ENCODE measurements at regions not wholly inside any gene's neighbourhood (a gene's known extent, or its start where the extent isn't known, plus 50 kb on each side); places are given as distances from the start of the nearest gene placed in this dataset.
"Not testable (repeated sequence)": the region's sequence is repeated elsewhere in the genome, so short reads cannot be mapped to it uniquely, and the experiment has no call there.

DNA sequence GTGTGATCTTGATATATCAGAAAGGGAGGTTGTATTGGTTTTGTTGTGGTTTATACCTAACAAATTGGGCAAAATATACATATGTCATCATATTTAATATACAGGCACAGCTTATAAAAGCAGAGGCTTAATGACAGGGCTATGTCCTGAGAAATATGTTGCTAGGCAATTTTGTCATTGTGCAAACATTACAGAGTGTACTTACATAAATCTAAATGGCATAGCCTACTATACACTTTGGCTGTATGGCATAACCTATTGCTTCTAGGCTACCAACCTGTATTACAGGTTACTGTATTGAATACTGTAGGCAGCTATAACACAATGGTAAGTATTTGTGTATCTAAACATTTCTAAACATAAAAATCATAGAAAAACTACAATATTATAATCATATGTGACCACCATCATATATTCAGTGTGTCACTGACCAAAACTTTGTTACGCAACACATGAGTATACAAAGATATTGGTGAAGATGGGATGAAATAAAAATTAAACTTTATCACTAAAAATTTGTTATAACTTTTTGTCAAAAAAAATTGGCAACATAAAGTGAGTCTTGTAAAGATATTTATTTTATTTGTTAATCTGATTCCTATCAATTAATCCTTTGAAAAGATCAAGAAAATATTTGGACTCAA is 414.0 kb upstream of the HS3ST1 start:
- DNase-seq (ENCODE audit: low read depth), result no peak

DNA sequence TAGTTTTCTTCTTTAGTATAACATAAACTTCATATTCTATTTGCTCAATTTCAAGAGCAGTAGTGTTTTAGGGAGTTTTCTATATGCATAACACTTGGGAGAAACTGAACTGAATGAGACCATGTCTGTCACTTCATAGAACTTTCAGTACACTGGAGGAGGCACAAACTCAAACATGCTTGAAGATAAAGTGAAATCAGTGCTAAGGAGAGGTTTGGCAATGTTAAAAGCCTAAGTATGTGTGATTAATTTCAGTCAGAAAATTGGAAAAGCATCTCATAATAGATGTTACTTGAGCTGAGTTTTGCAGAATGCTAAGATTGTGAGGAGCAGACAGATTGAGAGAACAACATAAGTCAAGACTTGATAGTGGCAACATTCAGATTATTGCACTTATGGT is 411.2 kb upstream of the HS3ST1 start:
- DNase-seq (ENCODE audit: low read depth), result no peak

DNA sequence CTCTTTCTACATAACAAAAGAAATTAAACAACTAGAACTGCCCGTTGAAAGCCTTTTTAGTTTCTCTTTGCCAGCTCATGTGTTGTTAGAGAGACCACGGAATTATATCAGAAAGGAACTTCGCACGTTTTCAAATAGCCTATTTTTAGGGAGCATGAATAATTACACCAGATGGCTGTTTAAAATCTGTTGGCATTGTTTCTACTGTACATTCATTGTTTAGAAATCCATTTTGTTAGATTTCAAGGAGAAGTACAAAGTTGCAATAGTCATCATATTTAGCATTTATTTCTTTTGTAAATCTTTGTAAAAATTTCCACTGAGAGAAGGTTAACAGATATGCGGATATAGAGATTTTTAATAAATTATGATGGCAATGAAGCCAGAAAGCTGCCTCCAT is 403.0 kb upstream of the HS3ST1 start:
- no peak for DNase-seq (ENCODE audit: low read depth)

DNA sequence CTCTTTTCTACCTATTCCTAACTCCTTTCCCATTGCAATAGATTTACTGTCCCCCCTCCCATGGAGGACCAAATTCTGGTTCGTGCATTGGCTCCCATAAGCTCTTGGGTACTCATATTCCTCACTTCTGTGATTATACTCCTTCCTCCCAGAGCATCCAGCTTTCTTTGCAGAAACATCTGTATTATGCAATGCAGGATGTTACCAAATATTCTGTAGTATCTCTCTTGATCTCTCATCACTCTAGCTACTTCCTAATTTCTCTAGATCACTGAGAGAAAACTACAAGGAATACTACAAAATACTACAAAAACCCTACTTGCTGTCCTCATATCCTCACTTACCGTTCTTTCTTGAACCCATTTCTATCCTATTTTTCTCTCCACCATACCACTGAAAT is 395.9 kb upstream of the HS3ST1 start:
- DNase-seq (ENCODE audit: low read depth), result no peak

- no peak for DNase-seq (ENCODE audit: low read depth)
These were observed 393.2 kb upstream of the HS3ST1 start for GRCh38 chr4:11821772-11822430.

GRCh38 chr4:11817088-11817487 is 388.4 kb upstream of the HS3ST1 start:
- no peak for DNase-seq (ENCODE audit: low read depth)

DNA sequence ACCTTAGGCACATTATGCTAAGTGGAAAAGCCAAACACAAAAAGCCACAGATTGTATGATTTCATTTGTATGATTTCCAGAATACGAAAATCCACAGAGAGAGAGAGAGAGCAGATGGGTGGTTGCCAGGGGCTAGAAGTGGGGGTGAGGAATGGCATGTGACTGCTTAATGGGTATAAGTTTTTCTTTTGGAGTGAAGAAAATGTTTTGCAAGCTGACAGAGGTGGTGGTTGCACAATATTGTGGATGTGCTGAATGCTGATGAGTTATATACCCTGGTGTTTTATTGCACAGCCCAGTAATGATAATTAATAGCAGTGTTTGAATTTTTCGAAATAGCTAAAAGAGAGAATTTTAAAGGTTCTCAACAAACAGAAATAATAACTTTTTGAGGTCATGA is 386.1 kb upstream of the HS3ST1 start:
- DNase-seq (ENCODE audit: low read depth), result peak; percentile 46

- DNase-seq (ENCODE audit: low read depth), result no peak
These were observed 385.3 kb upstream of the HS3ST1 start for GRCh38 chr4:11813951-11814446.

- not testable (repeated sequence) for DNase-seq (ENCODE audit: low read depth)
These were observed 382.8 kb upstream of the HS3ST1 start for GRCh38 chr4:11811521-11811920.

DNA sequence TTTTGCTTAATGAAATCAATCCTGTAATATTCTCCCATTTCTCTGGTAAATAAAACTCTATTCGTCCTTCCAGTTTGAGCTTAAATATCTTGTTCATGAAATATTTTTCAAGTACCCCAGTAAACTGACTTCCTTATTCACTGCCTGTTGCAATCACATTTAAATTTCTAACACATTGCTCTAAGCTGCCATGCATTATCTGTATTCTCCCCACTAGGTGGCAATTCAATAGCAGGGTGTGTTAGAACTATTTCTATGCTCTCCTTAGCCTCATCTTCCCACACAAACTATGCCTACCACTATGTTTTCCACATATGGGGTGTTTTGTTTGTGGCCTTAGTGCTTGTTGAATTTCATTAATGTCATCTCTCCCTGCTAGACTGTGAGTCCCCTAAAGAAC is 377.1 kb upstream of the HS3ST1 start:
- DNase-seq (ENCODE audit: low read depth), result peak; percentile 30

- no peak for DNase-seq (ENCODE audit: low read depth)
These were observed 373.1 kb upstream of the HS3ST1 start for GRCh38 chr4:11801466-11802446.

GRCh38 chr4:11799196-11799595 is 370.5 kb upstream of the HS3ST1 start:
- no peak for DNase-seq (ENCODE audit: low read depth)

GRCh38 chr4:11791797-11792196 is 363.1 kb upstream of the HS3ST1 start:
- no peak for DNase-seq (ENCODE audit: low read depth)

- DNase-seq (ENCODE audit: low read depth), result no peak
These were observed 361.5 kb upstream of the HS3ST1 start for GRCh38 chr4:11790230-11790629.

DNA sequence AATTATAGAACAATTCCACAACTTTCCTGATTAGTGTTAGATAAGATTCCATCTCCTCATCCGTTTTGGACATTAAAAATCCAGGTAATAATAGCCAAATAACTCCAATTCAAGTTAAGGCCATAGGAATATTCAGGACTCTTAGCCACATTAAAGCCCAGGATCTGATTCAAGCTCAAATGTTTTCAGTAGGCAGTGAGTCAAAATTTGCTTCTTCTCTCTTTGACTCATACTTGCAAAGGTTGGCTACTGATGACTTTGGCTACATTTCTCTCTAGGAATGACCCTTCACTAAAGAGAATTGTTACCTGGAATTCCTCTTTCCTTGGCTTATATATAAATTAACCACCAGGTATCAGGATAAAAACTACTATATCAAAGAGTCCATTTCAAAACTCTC is 354.9 kb upstream of the HS3ST1 start:
- DNase-seq (ENCODE audit: low read depth), result no peak

GRCh38 chr4:11782859-11783258 is 354.2 kb upstream of the HS3ST1 start:
- no peak for DNase-seq (ENCODE audit: low read depth)

GRCh38 chr4:11777447-11777846 is 348.8 kb upstream of the HS3ST1 start:
- no peak for DNase-seq (ENCODE audit: low read depth)

DNA sequence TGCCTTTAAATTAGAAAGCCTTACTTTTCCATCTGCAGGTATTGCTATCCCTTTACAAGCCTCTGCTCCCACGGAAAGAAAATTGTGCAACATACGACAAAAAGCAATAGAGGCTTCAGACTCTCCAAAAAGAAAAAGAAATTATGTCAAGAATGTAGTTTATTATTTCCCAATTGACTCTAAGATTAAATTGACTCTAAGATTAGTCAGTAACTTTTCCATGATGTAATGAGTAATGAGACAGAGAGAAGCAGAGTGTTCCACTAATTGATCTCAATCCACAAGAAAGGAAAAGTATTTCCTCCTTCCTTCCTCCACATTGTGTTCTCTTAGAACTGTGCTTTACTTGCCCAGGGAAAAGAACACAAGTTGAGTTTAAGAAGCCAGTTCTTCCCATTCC is 345.7 kb upstream of the HS3ST1 start:
- peak; percentile 46 for DNase-seq (ENCODE audit: low read depth)

DNA sequence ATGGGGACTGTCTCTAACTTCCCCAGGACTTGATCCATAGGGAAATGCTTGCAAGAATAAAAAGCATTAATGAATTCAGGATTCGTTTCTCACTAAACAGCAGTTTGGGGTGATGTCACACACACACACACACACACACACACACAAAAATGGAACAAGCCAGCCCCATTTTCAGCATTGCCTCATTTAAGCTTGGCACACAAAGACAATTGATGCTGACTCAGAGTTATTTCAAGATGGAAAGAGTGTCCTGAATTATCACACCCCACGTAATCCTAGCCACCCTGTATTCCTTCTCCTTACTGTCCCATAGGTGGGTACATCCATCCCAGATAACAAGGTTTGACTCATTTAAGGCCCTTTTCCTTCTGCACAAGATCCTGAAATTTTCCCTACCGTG is 345.1 kb upstream of the HS3ST1 start:
- no peak for DNase-seq (ENCODE audit: low read depth)

GRCh38 chr4:11769434-11769833 is 340.7 kb upstream of the HS3ST1 start:
- peak; percentile 86 for DNase-seq (ENCODE audit: low read depth)

GRCh38 chr4:11768251-11768972 is 339.7 kb upstream of the HS3ST1 start:
- no peak for DNase-seq (ENCODE audit: low read depth)

DNA sequence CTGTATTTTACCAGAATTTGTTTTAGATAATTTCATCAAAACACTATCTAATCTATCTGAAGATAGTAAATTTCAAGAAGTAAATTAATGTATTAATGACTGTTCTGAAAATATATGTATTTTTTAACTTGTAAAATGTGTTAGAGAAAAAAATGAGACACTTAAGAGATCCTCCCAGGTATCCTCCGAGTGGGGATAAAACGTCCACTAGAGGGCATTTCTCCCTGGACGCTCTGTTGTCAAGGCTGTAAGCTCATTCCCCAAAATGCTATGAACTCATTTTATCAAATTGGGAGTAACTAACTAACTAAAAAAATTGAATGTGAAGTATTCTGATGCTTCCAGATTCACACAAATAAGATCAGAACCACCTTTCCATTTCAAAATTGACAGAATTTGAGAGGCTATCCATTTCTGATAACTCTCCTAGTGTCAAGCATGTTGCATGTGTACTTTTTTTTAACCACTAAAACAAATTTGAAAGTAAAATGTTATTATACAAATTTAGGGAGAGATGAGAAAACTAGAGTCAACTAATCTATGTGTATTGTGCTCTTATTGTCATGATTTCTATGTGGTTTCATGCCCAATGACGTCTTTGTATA is 337.3 kb upstream of the HS3ST1 start:
- DNase-seq (ENCODE audit: low read depth), result no peak
